Fibroblast of lung (primary cell): ENCODE measurements at regions not wholly inside any gene's neighbourhood (a gene's known extent, or its start where the extent isn't known, plus 50 kb on each side); places are given as distances from the start of the nearest gene placed in this dataset.

Source experiments
- EZH2 ChIP-seq: IDR thresholded peaks from 2 replicates; pipeline ENCODE4 v1.5.1; 2012; ENCODE audit warnings: low read length, control low read depth, mild to moderate bottlenecking; ENCODE audit errors: missing control alignments
- TF ChIP-seq, protein P1 (sequence below), 2 donors: IDR thresholded peaks in 1 of 2; conservative IDR thresholded peaks in 1 of 2; 1 replicate in 1 of 2; 2 replicates in 1 of 2; pipeline ENCODE4 v1.5.1; 2011 to 2012; ENCODE audit warnings: low read length in 2 of 2, control low read depth in 1 of 2, inconsistent platforms in 1 of 2, low read depth in 1 of 2, mild to moderate bottlenecking in 1 of 2

GRCh38 chr4:18816228-18816895 is 794.8 kb upstream of the LCORL start:
- no peak for TF ChIP-seq EZH2
- TF ChIP-seq, protein P1, sequence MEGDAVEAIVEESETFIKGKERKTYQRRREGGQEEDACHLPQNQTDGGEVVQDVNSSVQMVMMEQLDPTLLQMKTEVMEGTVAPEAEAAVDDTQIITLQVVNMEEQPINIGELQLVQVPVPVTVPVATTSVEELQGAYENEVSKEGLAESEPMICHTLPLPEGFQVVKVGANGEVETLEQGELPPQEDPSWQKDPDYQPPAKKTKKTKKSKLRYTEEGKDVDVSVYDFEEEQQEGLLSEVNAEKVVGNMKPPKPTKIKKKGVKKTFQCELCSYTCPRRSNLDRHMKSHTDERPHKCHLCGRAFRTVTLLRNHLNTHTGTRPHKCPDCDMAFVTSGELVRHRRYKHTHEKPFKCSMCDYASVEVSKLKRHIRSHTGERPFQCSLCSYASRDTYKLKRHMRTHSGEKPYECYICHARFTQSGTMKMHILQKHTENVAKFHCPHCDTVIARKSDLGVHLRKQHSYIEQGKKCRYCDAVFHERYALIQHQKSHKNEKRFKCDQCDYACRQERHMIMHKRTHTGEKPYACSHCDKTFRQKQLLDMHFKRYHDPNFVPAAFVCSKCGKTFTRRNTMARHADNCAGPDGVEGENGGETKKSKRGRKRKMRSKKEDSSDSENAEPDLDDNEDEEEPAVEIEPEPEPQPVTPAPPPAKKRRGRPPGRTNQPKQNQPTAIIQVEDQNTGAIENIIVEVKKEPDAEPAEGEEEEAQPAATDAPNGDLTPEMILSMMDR (conservative IDR thresholded peaks at IDR 0.05 in 1 of 2, IDR thresholded peaks at IDR 0.05 in 1 of 2; ENCODE audit: low read depth in 1 of 2, low read length in 2 of 2) = no peak
